GM06990 (cell line): ENCODE measurements at regions not wholly inside any gene's neighbourhood (a gene's known extent, or its start where the extent isn't known, plus 50 kb on each side); places are given as distances from the start of the nearest gene placed in this dataset.

Experiments
- DNase-seq: peaks from one replicate; pipeline ENCODE4 v3.0.0-alpha.2; 2011; ENCODE audit not compliant: insufficient read length; ENCODE audit errors: extremely low read depth
- H3K27me3 ChIP-seq: replicated peaks from 2 replicates; pipeline ENCODE4 v1.6.0; 2011; ENCODE audit warnings: low read length; ENCODE audit not compliant: control insufficient read depth, insufficient read depth
- H3K36me3 ChIP-seq: 2 replicates; pipeline ENCODE4 v1.5.1; 2011; ENCODE audit warnings: low read length; ENCODE audit not compliant: control insufficient read depth, insufficient read depth
- H3K4me3 ChIP-seq: replicated peaks from 2 replicates; pipeline ENCODE4 v1.5.1; 2011; ENCODE audit warnings: low read depth, mild to moderate bottlenecking, control low read depth, low read length
- TF ChIP-seq, protein P1 (sequence below): IDR thresholded peaks from 2 replicates; pipeline ENCODE4 v1.5.1; 2011; ENCODE audit warnings: low read length, control low read depth, mild to moderate bottlenecking, inconsistent platforms; ENCODE audit not compliant: insufficient read depth, poor library complexity, severe bottlenecking

DNA sequence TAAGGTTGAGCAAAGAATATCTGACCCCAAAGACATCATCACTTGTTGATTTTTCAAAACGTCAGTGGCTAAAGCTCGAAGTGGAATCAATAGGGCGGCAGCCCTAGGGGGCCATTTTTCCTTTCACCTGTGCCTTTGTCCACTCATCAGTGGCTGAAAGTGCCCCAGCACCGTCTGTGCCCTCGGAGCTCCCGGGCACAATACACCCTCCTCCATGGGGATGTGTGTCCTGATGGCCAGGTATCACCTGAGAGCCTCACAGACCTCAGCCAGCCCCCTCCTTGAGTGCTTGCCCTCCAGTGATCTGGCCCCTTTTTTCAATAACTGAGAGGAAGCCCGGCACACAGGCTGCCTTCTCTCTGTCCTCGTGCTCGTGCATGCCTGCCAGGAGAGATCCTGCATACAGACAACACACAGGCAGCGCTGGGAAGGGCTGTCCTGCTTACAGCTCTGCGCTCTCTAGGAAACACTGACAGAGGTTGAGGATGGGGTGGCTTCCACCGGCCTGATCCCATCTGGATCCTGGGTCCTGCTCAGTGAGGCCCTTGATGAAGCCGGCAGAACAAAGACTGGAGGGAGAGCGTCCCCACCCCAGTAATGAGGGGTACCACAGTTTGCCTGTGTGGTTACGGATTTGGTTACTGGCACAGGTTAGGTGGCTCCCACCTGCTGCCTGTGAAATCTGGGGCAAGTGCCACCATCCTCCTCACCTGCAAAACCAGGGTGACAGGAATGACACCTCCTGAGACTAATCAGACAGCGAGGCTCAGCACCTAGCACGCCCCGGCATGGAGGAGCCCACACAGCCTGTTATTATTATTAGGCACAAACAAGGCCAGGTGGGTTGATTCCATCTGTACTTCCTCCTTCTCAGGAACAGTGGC is 197.5 kb upstream of the RAB6C start:
- Histone ChIP-seq H3K36me3 (no peaks in the 10 kb centered on the region), H3K4me3 (no peak overlapping the region), H3K27me3 (no peaks in the 10 kb centered on the region; the same call in none of the 2 replicates)
- no peak for DNase-seq
- TF ChIP-seq, protein P1, sequence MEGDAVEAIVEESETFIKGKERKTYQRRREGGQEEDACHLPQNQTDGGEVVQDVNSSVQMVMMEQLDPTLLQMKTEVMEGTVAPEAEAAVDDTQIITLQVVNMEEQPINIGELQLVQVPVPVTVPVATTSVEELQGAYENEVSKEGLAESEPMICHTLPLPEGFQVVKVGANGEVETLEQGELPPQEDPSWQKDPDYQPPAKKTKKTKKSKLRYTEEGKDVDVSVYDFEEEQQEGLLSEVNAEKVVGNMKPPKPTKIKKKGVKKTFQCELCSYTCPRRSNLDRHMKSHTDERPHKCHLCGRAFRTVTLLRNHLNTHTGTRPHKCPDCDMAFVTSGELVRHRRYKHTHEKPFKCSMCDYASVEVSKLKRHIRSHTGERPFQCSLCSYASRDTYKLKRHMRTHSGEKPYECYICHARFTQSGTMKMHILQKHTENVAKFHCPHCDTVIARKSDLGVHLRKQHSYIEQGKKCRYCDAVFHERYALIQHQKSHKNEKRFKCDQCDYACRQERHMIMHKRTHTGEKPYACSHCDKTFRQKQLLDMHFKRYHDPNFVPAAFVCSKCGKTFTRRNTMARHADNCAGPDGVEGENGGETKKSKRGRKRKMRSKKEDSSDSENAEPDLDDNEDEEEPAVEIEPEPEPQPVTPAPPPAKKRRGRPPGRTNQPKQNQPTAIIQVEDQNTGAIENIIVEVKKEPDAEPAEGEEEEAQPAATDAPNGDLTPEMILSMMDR, result no peak

DNA sequence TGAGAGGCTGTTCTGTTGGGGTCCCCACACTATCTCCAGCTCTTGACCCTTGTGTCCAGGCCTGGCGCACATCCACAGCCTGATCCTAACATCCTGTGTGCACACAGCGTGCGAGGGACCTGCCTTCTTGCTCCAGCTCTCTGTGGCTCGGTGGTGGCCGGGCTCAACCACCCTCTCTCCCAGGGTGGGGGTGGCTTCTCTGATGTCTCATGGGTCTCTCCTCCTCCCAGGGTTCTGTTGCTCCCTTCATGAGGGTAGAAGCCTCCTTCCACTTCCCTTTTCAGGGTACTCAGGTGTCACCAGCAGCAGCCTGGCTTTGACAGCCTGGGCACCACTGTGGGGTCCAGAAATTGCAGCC is 196.9 kb upstream of the RAB6C start:
- H3K36me3 ChIP-seq, result no peaks in the 10 kb centered on the region
- TF ChIP-seq, protein P1, result no peak
- H3K4me3 ChIP-seq, result no peak overlapping the region
- DNase-seq, result no peak
- no peaks in the 10 kb centered on the region; the same call in none of the 2 replicates for H3K27me3 ChIP-seq

DNA sequence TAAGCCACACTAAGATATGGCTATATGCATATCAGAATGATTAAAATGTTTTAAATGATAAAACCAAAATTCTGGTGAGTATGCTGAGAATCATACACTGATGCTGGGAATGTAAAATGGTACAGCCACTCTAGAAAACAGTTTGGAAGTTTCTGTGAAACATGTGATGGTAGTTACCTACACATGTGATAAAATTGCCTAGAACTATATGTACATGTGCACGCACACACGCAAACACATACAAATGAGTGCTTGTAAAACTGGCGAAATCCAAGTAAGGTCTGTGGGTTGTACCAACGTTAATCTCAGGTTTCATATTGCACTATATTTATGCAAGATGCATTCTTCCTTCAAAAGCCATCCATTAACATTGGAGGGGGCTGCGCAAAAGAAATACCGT is 195.0 kb upstream of the RAB6C start:
- Histone ChIP-seq H3K4me3 (no peak overlapping the region), H3K36me3 (no peaks in the 10 kb centered on the region), H3K27me3 (no peaks in the 10 kb centered on the region; the same call in none of the 2 replicates)
- TF ChIP-seq, protein P1, result no peak
- DNase-seq, result no peak

DNA sequence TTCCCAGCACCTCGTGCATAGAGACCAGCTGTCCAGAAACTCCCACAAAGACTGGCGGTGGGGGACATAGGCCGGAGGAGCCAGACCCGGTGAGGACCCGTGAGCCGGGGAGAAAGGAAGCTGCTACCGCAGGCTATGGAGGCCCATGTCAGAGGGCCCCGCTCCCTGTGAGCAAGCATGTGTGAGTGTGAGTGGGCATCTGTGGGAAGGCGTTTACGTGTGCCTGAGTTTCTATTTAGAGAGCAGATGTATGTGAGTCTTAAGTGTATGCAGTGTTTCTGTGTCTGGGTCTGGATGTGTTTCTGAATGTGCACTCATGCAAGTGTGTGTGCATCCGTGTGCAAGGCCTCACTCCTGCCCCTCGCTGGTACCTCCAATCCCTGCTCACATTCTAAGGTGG is 187.8 kb upstream of the RAB6C start:
- no peaks in the 10 kb centered on the region for H3K36me3 ChIP-seq
- TF ChIP-seq, protein P1, result no peak
- H3K4me3 ChIP-seq, result no peak overlapping the region
- H3K27me3 ChIP-seq, result no peaks in the 10 kb centered on the region
- DNase-seq, result no peak

DNA sequence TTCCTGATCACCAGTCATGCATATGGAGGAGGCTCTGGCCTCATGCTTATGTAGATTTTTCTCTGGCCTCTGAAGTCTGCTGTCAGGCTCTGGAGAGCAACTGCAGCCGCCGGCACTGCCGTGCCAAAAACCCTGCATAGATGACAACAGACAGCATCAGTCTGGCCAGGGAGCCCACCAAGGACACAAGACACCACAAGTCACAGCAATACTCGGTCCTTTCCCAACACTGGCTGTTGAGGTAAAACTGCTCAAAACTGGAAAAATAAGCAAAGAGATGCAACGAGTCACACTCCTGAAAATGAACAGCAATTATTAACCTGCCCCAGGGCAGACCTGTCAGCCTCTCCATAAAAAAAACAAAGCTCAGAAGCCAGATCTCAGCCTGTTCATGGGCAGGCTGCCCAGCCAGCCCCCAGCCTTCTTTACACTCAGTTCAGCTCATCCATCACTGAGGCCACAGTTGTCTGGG is 186.0 kb upstream of the RAB6C start:
- H3K36me3 ChIP-seq, result no peaks in the 10 kb centered on the region
- no peaks in the 10 kb centered on the region; the same call in 1 of the 2 replicates for H3K27me3 ChIP-seq
- no peak for DNase-seq
- no peak overlapping the region for H3K4me3 ChIP-seq
- TF ChIP-seq, protein P1, result no peak
